ENCODE measurements at regions not wholly inside any gene's neighbourhood (a gene's known extent, or its start where the extent isn't known, plus 50 kb on each side); places are given as distances from the start of the nearest gene placed in this dataset.

GRCh38 chr14:101383737-101384338, 177.5 kb upstream of the DIO3 start:
- no peak for DNase-seq

GRCh38 chr14:101394374-101394773, 166.9 kb upstream of the DIO3 start:
- no peak for DNase-seq

- no peak for DNase-seq
Observed at GRCh38 chr14:101395779-101396178, 165.5 kb upstream of the DIO3 start.

GRCh38 chr14:101397206-101397605, 164.1 kb upstream of the DIO3 start:
- DNase-seq, result no peak

GRCh38 chr14:101398011-101398410, 163.3 kb upstream of the DIO3 start:
- DNase-seq, result no peak

GRCh38 chr14:101399737-101400517, 161.4 kb upstream of the DIO3 start:
- no peak for DNase-seq

GRCh38 chr14:101400830-101401229, 160.5 kb upstream of the DIO3 start:
- no peak for DNase-seq

GRCh38 chr14:101402936-101403660, 158.2 kb upstream of the DIO3 start:
- no peak for DNase-seq

- no peak for DNase-seq
Observed at GRCh38 chr14:101404426-101405170, 156.7 kb upstream of the DIO3 start.

GRCh38 chr14:101405171-101405883, 156.0 kb upstream of the DIO3 start:
- DNase-seq, result no peak

- DNase-seq, result no peak
Observed at GRCh38 chr14:101406921-101407320, 154.4 kb upstream of the DIO3 start.

GRCh38 chr14:101407328-101407727, 154.0 kb upstream of the DIO3 start:
- no peak for DNase-seq

GRCh38 chr14:101408077-101408831, 153.0 kb upstream of the DIO3 start:
- DNase-seq, result no peak

GRCh38 chr14:101409006-101409543, 152.2 kb upstream of the DIO3 start:
- DNase-seq, result no peak

- no peak for DNase-seq
Observed at GRCh38 chr14:101410126-101410525, 151.2 kb upstream of the DIO3 start.

GRCh38 chr14:101411151-101411550, 150.1 kb upstream of the DIO3 start:
- DNase-seq, result no peak

GRCh38 chr14:101411779-101412178, 149.5 kb upstream of the DIO3 start:
- DNase-seq, result no peak

- DNase-seq, result no peak
Observed at GRCh38 chr14:101412739-101413138, 148.6 kb upstream of the DIO3 start.

GRCh38 chr14:101417434-101417833, 143.9 kb upstream of the DIO3 start:
- DNase-seq, result no peak

- DNase-seq, result no peak
Observed at GRCh38 chr14:101418601-101419000, 142.7 kb upstream of the DIO3 start.

GRCh38 chr14:101426466-101426865, 134.8 kb upstream of the DIO3 start:
- DNase-seq, result no peak

- no peak for DNase-seq
Observed at GRCh38 chr14:101428409-101428808, 132.9 kb upstream of the DIO3 start.

Measured in SW 1271 (cell line).